ENCODE measurements at regions not wholly inside any gene's neighbourhood (a gene's known extent, or its start where the extent isn't known, plus 50 kb on each side); places are given as distances from the start of the nearest gene placed in this dataset.

DNA sequence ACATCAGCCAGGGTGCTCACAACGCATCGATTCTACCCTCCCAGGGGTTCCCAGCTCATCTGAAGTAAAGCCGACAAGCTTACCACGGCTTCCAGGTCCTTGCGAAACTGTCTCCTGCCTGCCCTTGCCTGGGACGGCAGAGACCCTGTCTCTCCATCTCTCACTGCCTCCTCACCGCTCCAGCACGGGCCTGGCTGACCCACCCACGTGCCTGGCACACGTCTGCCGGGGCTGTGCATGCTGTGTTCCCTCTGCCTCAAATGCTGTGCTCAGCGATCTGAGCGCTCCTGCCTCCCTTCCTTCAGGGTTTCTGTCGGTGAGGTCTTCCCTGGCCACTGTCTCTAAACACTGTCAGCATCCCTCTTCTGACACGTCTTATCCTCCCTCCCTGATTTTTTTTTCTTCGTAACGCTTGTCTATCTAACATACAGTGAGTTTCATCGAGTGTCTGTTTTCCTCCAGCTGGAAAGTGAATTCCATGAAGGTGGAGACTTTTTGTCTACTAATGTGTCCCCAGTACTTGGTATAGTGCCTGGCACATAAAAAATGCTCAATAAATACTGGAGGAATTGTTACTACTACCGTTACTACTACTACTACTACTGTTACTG is 208.4 kb downstream of the IRF8 start:
- peaks cover 19% of the 10 kb centered on the region for H3K9me3 ChIP-seq (ENCODE audit: control insufficient read depth, insufficient read depth, low read length)
- H3F3A ChIP-seq (ENCODE audit: control insufficient read depth, insufficient read depth), result peaks cover 10% of the 10 kb centered on the region
- no peaks in the 10 kb centered on the region for H3K9me2 ChIP-seq (replicated peaks; ENCODE audit: control insufficient read depth, low read length)
- 0 out of 2 replicates have a peak, but pooled peaks cover 2% of the 10 kb centered on the region for H3K27me3 ChIP-seq (ENCODE audit: control insufficient read depth, low read length)
- H3K36me3 ChIP-seq (ENCODE audit: control insufficient read depth, low read length), result no peaks in the 10 kb centered on the region
- no peaks in the 10 kb centered on the region for H3K4me1 ChIP-seq (ENCODE audit: control insufficient read depth, low read length)
- no peak overlapping the region for H3K4me3 ChIP-seq (ENCODE audit: low read length)
- no peak for TF ChIP-seq EZH2phosphoT487 (IDR thresholded peaks at IDR 0.05; ENCODE audit: borderline replicate concordance, low read length)
- TF ChIP-seq, protein P1, sequence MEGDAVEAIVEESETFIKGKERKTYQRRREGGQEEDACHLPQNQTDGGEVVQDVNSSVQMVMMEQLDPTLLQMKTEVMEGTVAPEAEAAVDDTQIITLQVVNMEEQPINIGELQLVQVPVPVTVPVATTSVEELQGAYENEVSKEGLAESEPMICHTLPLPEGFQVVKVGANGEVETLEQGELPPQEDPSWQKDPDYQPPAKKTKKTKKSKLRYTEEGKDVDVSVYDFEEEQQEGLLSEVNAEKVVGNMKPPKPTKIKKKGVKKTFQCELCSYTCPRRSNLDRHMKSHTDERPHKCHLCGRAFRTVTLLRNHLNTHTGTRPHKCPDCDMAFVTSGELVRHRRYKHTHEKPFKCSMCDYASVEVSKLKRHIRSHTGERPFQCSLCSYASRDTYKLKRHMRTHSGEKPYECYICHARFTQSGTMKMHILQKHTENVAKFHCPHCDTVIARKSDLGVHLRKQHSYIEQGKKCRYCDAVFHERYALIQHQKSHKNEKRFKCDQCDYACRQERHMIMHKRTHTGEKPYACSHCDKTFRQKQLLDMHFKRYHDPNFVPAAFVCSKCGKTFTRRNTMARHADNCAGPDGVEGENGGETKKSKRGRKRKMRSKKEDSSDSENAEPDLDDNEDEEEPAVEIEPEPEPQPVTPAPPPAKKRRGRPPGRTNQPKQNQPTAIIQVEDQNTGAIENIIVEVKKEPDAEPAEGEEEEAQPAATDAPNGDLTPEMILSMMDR (IDR thresholded peaks at IDR 0.05; ENCODE audit: low read depth, low read length, poor library complexity, severe bottlenecking), result no peak
- H3K27ac ChIP-seq (ENCODE audit: low read depth, low read length), result no peak overlapping the region
- H3K79me2 ChIP-seq (ENCODE audit: control insufficient read depth, low read length), result no peaks in the 10 kb centered on the region
- no peaks in the 10 kb centered on the region for H4K20me1 ChIP-seq (ENCODE audit: control insufficient read depth, insufficient read depth, low read depth, low read length)
- H3K4me2 ChIP-seq (ENCODE audit: low read length), result no peak overlapping the region

DNA sequence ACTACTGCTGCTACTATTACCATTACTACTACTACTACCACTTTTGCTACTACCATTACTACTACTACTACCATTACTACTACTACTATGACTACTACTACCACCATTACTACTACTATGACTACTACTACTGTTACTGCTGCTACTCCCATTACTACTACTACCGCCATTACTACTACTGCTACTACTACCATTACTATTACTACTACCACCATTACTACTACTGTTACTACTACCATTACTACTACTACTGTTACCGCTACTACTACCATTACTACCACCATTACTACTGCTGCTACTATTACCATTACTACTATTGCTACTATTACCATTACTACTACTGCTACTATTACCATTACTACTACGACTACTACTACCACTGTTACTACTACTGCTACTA is 209.1 kb downstream of the IRF8 start:
- Histone ChIP-seq H3K9me3 (ENCODE audit: control insufficient read depth, insufficient read depth, low read length) (peaks cover 19% of the 10 kb centered on the region), H3K27me3 (ENCODE audit: control insufficient read depth, low read length) (0 out of 2 replicates have a peak, but pooled peaks cover 2% of the 10 kb centered on the region), H3K27ac (ENCODE audit: low read depth, low read length) (no peak overlapping the region), H3K36me3 (ENCODE audit: control insufficient read depth, low read length) (no peaks in the 10 kb centered on the region), H3F3A (ENCODE audit: control insufficient read depth, insufficient read depth) (peaks cover 10% of the 10 kb centered on the region), H3K4me2 (ENCODE audit: low read length) (no peak overlapping the region), H3K79me2 (ENCODE audit: control insufficient read depth, low read length) (no peaks in the 10 kb centered on the region), H3K4me3 (ENCODE audit: low read length) (no peak overlapping the region), H3K9me2 (replicated peaks; ENCODE audit: control insufficient read depth, low read length) (no peaks in the 10 kb centered on the region), H4K20me1 (ENCODE audit: control insufficient read depth, insufficient read depth, low read depth, low read length) (no peaks in the 10 kb centered on the region), H3K4me1 (ENCODE audit: control insufficient read depth, low read length) (no peaks in the 10 kb centered on the region)
- TF ChIP-seq, protein P1 (IDR thresholded peaks at IDR 0.05; ENCODE audit: low read depth, low read length, poor library complexity, severe bottlenecking), result no peak
- TF ChIP-seq EZH2phosphoT487 (IDR thresholded peaks at IDR 0.05; ENCODE audit: borderline replicate concordance, low read length), result no peak

DNA sequence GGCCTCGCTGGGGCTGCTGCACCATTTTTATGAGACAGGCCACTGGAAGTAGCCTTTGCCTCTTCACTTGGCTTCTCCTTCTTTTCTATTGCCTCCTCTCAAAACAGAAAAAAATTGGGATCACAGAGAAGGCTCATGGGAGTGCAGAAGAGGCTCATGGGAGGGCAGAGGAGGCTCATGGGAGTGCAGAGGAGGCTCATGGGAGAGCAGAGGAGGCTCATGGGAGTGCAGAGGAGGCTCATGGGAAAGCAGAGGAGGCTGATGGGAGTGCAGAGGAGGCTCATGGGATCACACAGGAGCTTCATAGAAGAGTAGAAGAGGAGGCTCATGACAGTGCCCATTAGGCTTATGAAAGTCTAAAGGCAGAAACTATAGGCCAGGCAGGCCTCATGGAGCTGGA is 211.2 kb downstream of the IRF8 start:
- Histone ChIP-seq H3K27me3 (ENCODE audit: control insufficient read depth, low read length) (no peaks in the 10 kb centered on the region), H3K9me2 (replicated peaks; ENCODE audit: control insufficient read depth, low read length) (no peaks in the 10 kb centered on the region), H4K20me1 (ENCODE audit: control insufficient read depth, insufficient read depth, low read depth, low read length) (no peaks in the 10 kb centered on the region), H3K4me1 (ENCODE audit: control insufficient read depth, low read length) (no peaks in the 10 kb centered on the region), H3K4me2 (ENCODE audit: low read length) (no peak overlapping the region), H3F3A (ENCODE audit: control insufficient read depth, insufficient read depth) (peaks cover 10% of the 10 kb centered on the region), H3K79me2 (ENCODE audit: control insufficient read depth, low read length) (no peaks in the 10 kb centered on the region), H3K27ac (ENCODE audit: low read depth, low read length) (no peak overlapping the region), H3K36me3 (ENCODE audit: control insufficient read depth, low read length) (no peaks in the 10 kb centered on the region), H3K4me3 (ENCODE audit: low read length) (no peak overlapping the region), H3K9me3 (ENCODE audit: control insufficient read depth, insufficient read depth, low read length) (peaks cover 19% of the 10 kb centered on the region)
- no peak for TF ChIP-seq EZH2phosphoT487 (IDR thresholded peaks at IDR 0.05; ENCODE audit: borderline replicate concordance, low read length)
- TF ChIP-seq, protein P1 (IDR thresholded peaks at IDR 0.05; ENCODE audit: low read depth, low read length, poor library complexity, severe bottlenecking), result no peak

Data from DOHH2 (cell line).